ENCODE measurements at regions not wholly inside any gene's neighbourhood (a gene's known extent, or its start where the extent isn't known, plus 50 kb on each side); places are given as distances from the start of the nearest gene placed in this dataset.
"Not testable (repeated sequence)": the region's sequence is repeated elsewhere in the genome, so short reads cannot be mapped to it uniquely, and the experiment has no call there.

DNA sequence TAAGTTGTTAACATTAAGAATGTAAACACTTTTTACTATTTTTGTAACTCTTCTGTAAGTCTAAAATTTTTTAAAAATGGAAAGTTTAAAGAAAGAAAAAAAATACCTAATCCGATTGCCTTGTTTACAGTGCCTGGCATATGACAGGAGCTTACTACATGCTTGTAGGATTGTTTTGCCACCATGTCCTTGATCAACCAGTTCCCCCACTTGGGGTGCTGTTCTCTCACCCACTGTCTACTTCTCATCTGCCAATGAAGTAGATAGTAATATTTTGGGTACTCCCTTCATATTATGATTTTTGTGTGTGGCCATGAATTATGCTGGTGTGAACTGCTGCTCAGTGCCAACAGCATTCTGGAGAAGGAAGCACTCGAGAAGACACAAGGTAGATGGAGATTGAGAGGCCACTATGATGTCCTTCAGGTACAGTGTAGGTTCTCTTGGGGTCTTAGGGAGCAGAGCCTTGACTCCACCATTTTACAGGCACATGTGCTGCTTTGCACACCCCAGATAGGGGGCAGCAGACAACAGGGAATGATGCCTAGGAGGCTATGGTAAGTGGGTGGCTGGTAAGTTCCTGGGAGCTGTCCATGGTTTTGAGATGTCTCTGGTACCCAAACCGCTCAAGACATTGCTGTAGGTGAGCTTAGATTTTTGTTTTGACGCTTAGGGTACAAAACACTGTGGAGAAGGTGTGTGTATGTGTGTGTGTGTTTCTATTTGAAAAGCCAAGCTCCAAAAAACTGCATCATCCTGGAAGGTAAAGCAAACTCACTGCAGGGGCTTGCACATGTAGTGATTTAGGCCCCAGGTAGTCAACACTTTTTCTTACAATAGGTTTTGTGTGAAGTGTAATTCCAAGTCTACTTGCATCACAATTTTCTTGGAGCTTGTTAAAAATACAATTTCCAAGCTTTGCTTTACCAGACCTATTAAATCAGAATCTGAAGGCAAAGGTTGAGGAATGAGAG, 494.5 kb upstream of the LARGE1 start:
- no peaks in the 10 kb centered on the region for H3K27me3 ChIP-seq (ENCODE audit: insufficient read depth, poor library complexity, severe bottlenecking)
- no peaks in the 10 kb centered on the region for H3K4me1 ChIP-seq (ENCODE audit: insufficient read depth, poor library complexity, severe bottlenecking)
- no peaks in the 10 kb centered on the region for H3K36me3 ChIP-seq (ENCODE audit: low read depth)
- DNase-seq (ENCODE audit: low spot score) = no peak
- H3K9me3 ChIP-seq (ENCODE audit: severe bottlenecking) = no peaks in the 10 kb centered on the region
- ATAC-seq (ENCODE audit: low read depth) = peak; percentile 86
- peak; percentile 84 for TF ChIP-seq CTCF (IDR thresholded peaks at IDR 0.05; ENCODE audit: poor library complexity, severe bottlenecking)
- no peak overlapping the region for H3K27ac ChIP-seq (ENCODE audit: poor library complexity, severe bottlenecking)
- no peak overlapping the region for H3K4me3 ChIP-seq (ENCODE audit: severe bottlenecking)

DNA sequence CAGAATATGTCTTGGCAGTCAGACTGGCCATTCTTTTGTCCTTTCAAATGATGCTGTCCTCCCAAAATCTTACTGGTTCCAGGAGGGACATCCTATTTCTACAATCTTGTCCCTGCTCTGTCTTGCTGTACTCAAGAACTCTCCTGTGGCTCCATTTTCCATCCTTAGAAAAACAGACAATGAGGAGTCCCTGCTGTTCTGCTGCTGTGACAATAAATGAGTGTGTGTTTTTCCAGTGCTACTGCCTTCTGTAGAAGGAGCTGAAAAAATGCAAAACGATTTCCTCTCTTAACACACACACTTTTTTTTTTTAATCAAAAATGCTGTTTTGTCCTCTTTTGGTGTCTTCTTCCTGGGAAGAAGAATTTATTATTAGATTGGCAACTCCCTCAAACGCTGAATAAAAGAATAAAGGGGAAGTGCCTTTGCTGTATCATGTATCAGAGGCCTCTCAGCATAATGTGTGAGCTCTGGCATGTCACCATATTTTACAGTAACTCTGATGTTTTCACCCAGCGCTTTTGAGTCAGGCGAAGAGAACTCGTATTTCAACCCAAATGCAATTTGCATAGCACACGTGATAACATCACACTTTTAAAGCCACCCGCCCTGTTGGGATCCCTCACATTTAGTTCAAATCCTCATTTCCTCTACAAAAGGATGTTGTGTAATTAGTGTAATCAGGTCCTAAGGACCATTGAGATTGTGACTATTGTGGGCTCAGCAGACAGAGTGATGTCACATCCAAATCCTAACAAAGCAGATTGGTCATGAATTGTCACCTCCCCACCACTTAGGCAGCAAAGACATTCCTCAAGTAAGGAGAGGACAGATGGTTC, 496.0 kb upstream of the LARGE1 start:
- ATAC-seq (ENCODE audit: low read depth) (no peak), DNase-seq (ENCODE audit: low spot score) (no peak)
- Histone ChIP-seq H3K27me3 (ENCODE audit: insufficient read depth, poor library complexity, severe bottlenecking) (no peaks in the 10 kb centered on the region), H3K27ac (ENCODE audit: poor library complexity, severe bottlenecking) (no peak overlapping the region), H3K4me1 (ENCODE audit: insufficient read depth, poor library complexity, severe bottlenecking) (no peaks in the 10 kb centered on the region), H3K36me3 (ENCODE audit: low read depth) (no peaks in the 10 kb centered on the region), H3K9me3 (ENCODE audit: severe bottlenecking) (no peaks in the 10 kb centered on the region), H3K4me3 (ENCODE audit: severe bottlenecking) (no peak overlapping the region)
- TF ChIP-seq CTCF (IDR thresholded peaks at IDR 0.05; ENCODE audit: poor library complexity, severe bottlenecking) = no peak

- DNase-seq (ENCODE audit: low spot score); H3K4me3 ChIP-seq (ENCODE audit: severe bottlenecking); H3K27me3 ChIP-seq (ENCODE audit: insufficient read depth, poor library complexity, severe bottlenecking); ATAC-seq (ENCODE audit: low read depth); H3K36me3 ChIP-seq (ENCODE audit: low read depth); H3K27ac ChIP-seq (ENCODE audit: poor library complexity, severe bottlenecking); H3K4me1 ChIP-seq (ENCODE audit: insufficient read depth, poor library complexity, severe bottlenecking); H3K9me3 ChIP-seq (ENCODE audit: severe bottlenecking): not testable (repeated sequence)
These were observed 502.7 kb upstream of the LARGE1 start for GRCh38 chr22:34422948-34423347.

DNA sequence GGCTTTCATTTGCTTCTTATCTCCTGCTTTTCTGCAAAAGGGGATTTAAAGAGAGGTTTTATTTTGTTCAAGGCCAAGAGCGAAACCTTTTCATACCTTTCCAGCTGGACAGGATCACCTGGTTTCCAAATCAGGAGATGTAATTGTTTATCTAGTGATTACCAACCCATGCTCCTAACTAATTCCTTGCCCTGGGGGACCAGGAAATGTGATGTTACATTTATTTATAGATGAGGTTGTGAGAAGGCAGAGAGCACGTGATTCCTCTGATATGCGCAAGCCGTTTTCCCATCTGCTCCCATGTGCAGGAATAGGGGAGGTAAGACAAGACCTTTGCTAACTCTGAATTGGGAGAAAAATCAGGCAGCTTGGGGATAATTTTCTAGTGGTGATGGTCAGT, 507.2 kb upstream of the LARGE1 start:
- TF ChIP-seq CTCF (IDR thresholded peaks at IDR 0.05; ENCODE audit: poor library complexity, severe bottlenecking) = no peak
- H3K27ac ChIP-seq (ENCODE audit: poor library complexity, severe bottlenecking) = peak overlapping the region; percentile 89
- H3K27me3 ChIP-seq (ENCODE audit: insufficient read depth, poor library complexity, severe bottlenecking) = no peaks in the 10 kb centered on the region
- DNase-seq (ENCODE audit: low spot score) = no peak
- H3K4me1 ChIP-seq (ENCODE audit: insufficient read depth, poor library complexity, severe bottlenecking) = peaks cover 25% of the 10 kb centered on the region
- ATAC-seq (ENCODE audit: low read depth) = peak; percentile 32
- no peaks in the 10 kb centered on the region for H3K9me3 ChIP-seq (ENCODE audit: severe bottlenecking)
- no peak overlapping the region for H3K4me3 ChIP-seq (ENCODE audit: severe bottlenecking)
- no peaks in the 10 kb centered on the region for H3K36me3 ChIP-seq (ENCODE audit: low read depth)

DNA sequence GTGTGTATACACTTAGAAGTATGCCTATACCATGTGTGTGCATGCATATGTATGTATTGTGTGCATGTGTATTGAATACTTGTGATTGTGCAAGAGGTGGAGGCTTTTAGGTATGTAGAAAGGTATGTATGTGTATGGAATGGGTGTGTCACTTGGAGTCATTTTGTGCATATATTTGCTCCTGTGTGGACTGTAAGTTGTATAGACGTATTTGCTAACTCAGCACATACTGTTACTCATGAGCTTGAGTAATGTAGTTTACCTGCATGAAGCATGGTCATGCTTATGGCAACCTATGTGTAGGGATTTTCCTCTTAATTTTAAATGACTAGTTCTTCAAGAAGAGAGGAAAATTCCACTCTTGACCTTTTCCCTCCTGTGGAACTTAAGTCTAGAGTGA, 507.6 kb upstream of the LARGE1 start:
- DNase-seq (ENCODE audit: low spot score) (no peak), ATAC-seq (ENCODE audit: low read depth) (peak; percentile 54)
- no peaks in the 10 kb centered on the region for H3K9me3 ChIP-seq (ENCODE audit: severe bottlenecking)
- H3K27ac ChIP-seq (ENCODE audit: poor library complexity, severe bottlenecking) = peak overlapping the region; percentile 89
- no peaks in the 10 kb centered on the region for H3K36me3 ChIP-seq (ENCODE audit: low read depth)
- no peak for TF ChIP-seq CTCF (IDR thresholded peaks at IDR 0.05; ENCODE audit: poor library complexity, severe bottlenecking)
- no peak overlapping the region for H3K4me3 ChIP-seq (ENCODE audit: severe bottlenecking)
- H3K27me3 ChIP-seq (ENCODE audit: insufficient read depth, poor library complexity, severe bottlenecking) = no peaks in the 10 kb centered on the region
- peaks cover 25% of the 10 kb centered on the region for H3K4me1 ChIP-seq (ENCODE audit: insufficient read depth, poor library complexity, severe bottlenecking)
